ENCODE measurements at regions not wholly inside any gene's neighbourhood (a gene's known extent, or its start where the extent isn't known, plus 50 kb on each side); places are given as distances from the start of the nearest gene placed in this dataset.

GRCh38 chr2:2795438-2796091, 464.5 kb upstream of the MYT1L start:
- TF ChIP-seq CBX3 (IDR thresholded peaks at IDR 0.05; ENCODE audit: low read depth) (no peak), ZNF274 (IDR thresholded peaks at IDR 0.05; ENCODE audit: low read depth, low read length) (no peak), CTCF (IDR thresholded peaks at IDR 0.05 in 2 of 3, conservative IDR thresholded peaks at IDR 0.05 in 1 of 3; ENCODE audit: borderline replicate concordance in 1 of 3, insufficient read depth in 1 of 3, low read depth in 2 of 3, low read length in 2 of 3) (no peak), ELF1 (IDR thresholded peaks at IDR 0.05; ENCODE audit: borderline replicate concordance, low read depth) (no peak), FOSL1 (IDR thresholded peaks at IDR 0.05; ENCODE audit: low read depth) (no peak)

All from HCT116 (cell line).